Mucosa of descending colon (tissue), 3 donors: ENCODE measurements at regions not wholly inside any gene's neighbourhood (a gene's known extent, or its start where the extent isn't known, plus 50 kb on each side); places are given as distances from the start of the nearest gene placed in this dataset.

Experiments
- ATAC-seq: fragments of 200-7000 bp; cut with Tn5 transposase; one replicate; pipeline ENCODE4 v1.9.1; 2020; ENCODE audit warnings: mild to moderate bottlenecking, moderate library complexity
- DNase-seq, 3 donors: peaks; one replicate each; pipeline ENCODE4 v3.0.0-alpha.2; 2020
- H3K36me3 ChIP-seq: fragments of 200-600 bp; one replicate; pipeline ENCODE4 v1.8.0; 2021; ENCODE audit warnings: low read depth, mild to moderate bottlenecking
- H3K4me1 ChIP-seq: fragments of 200-600 bp; one replicate; pipeline ENCODE4 v1.8.0; 2021; ENCODE audit warnings: low read depth, mild to moderate bottlenecking
- H3K4me3 ChIP-seq: fragments of 200-600 bp; one replicate; pipeline ENCODE4 v1.8.0; 2021; ENCODE audit warnings: mild to moderate bottlenecking
- H3K9me3 ChIP-seq: fragments of 200-600 bp; one replicate; pipeline ENCODE4 v1.8.0; 2021; ENCODE audit warnings: mild to moderate bottlenecking
- CTCF ChIP-seq: fragments of 200-600 bp; IDR thresholded peaks from one replicate; pipeline ENCODE4 v1.8.0; 2022; ENCODE audit warnings: antibody characterized with exemption, mild to moderate bottlenecking
- intact Hi-C, 2 donors: fragments of 100-400 bp; cut with DNase I in 1 of 2; cut with micrococcal nuclease in 1 of 2; formaldehyde crosslinking; loops; one replicate each; pipeline versions ENCODE4 v1.11.0 to v1.11.1; 2022; cut with DNase I, micrococcal nuclease
- donor health status: DM: no; HTN: no; CAD: no; lungs with moderate emphysema.
- donor health status: DM: no; HTN: no; CAD: no.
- donor health status: DM: no; HTN: yes; CAD: no.

- ATAC-seq (no peak), DNase-seq (peak in 1 of 3 donors; percentile 23)
- peaks cover 11% of the 10 kb centered on the region for H3K9me3 ChIP-seq
- intact Hi-C loops: no loop called here
- H3K4me1 ChIP-seq: no peaks in the 10 kb centered on the region
- no peak overlapping the region for H3K4me3 ChIP-seq
- no peak for TF ChIP-seq CTCF
- H3K36me3 ChIP-seq: no peaks in the 10 kb centered on the region
Observed at GRCh38 chr11:69427337-69427736, 54.1 kb upstream of the LINC01488 start.

GRCh38 chr11:69427906-69428880, 53.3 kb upstream of the LINC01488 start:
- Histone ChIP-seq H3K4me3 (no peak overlapping the region), H3K36me3 (no peaks in the 10 kb centered on the region), H3K4me1 (no peaks in the 10 kb centered on the region), H3K9me3 (peaks cover 11% of the 10 kb centered on the region)
- DNase-seq (peak in 1 of 3 donors; percentile 13), ATAC-seq (no peak)
- intact Hi-C loops: no loop called here
- TF ChIP-seq CTCF: no peak

- DNase-seq: peak in 1 of 3 donors; percentile 14
- intact Hi-C loops: no loop called here
- ATAC-seq: no peak
- no peaks in the 10 kb centered on the region for H3K4me1 ChIP-seq
- no peak for TF ChIP-seq CTCF
- no peak overlapping the region for H3K4me3 ChIP-seq
- H3K36me3 ChIP-seq: no peaks in the 10 kb centered on the region
- H3K9me3 ChIP-seq: peaks cover 4% of the 10 kb centered on the region
Observed at GRCh38 chr11:69429716-69430491, 51.6 kb upstream of the LINC01488 start.

- no peak for ATAC-seq
- peak in 1 of 3 donors; percentile 6 for DNase-seq
- Histone ChIP-seq H3K9me3 (no peaks in the 10 kb centered on the region), H3K4me1 (no peaks in the 10 kb centered on the region), H3K4me3 (no peak overlapping the region), H3K36me3 (no peaks in the 10 kb centered on the region)
- intact Hi-C loops: no loop called here
- no peak for TF ChIP-seq CTCF
Observed at GRCh38 chr11:69430566-69430965, 50.9 kb upstream of the LINC01488 start.

GRCh38 chr11:69431136-69431535, 50.3 kb upstream of the LINC01488 start:
- H3K9me3 ChIP-seq: no peaks in the 10 kb centered on the region
- H3K36me3 ChIP-seq: no peaks in the 10 kb centered on the region
- intact Hi-C loops: no loop called here
- no peaks in the 10 kb centered on the region for H3K4me1 ChIP-seq
- no peak overlapping the region for H3K4me3 ChIP-seq
- no peak for ATAC-seq
- peak in 1 of 3 donors; percentile 4 for DNase-seq
- TF ChIP-seq CTCF: no peak
